HEK293T (cell line): ENCODE measurements at regions not wholly inside any gene's neighbourhood (a gene's known extent, or its start where the extent isn't known, plus 50 kb on each side); places are given as distances from the start of the nearest gene placed in this dataset.

ENCODE experiments used
- CTBP1 ChIP-seq: fragments of 450-650 bp; IDR thresholded peaks from 2 replicates; pipeline ENCODE4 v1.6.1; 2016; ENCODE audit warnings: borderline replicate concordance
- LEF1 ChIP-seq: fragments of 450-650 bp; IDR thresholded peaks from 2 replicates; pipeline ENCODE4 v1.6.1; 2017; ENCODE audit warnings: mild to moderate bottlenecking, borderline replicate concordance

DNA sequence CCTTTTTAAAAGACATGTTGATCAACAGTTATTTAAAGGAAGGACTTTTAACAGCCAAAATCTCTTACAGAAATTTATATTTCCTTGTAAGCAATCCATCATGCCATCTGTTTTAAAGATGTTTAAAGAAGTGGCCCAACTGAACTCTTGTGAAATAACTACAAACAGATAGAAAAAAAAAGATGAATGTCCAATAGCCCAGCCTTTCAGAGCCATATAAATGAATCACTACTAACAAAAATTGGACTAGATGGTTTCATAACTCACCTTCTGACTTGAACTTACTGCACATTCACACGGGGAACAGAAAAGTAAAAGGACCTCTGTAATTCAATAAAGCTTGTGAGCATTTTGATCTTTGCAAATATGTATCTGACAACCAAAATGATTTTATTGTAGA lies 319.0 kb upstream of the CHAC2 start:
- TF ChIP-seq LEF1 (no peak), CTBP1 (no peak)
